ENCODE measurements at regions not wholly inside any gene's neighbourhood (a gene's known extent, or its start where the extent isn't known, plus 50 kb on each side); places are given as distances from the start of the nearest gene placed in this dataset.

- TF ChIP-seq RAD21 (IDR thresholded peaks at IDR 0.05; ENCODE audit: low read length) (no peak), POLR2A (IDR thresholded peaks at IDR 0.05; ENCODE audit: low read depth, low read length) (no peak), CTCF (conservative IDR thresholded peaks at IDR 0.05; ENCODE audit: low read depth, low read length) (no peak), RCOR1 (IDR thresholded peaks at IDR 0.05; ENCODE audit: insufficient replicate concordance, low read length) (no peak), RFX5 (IDR thresholded peaks at IDR 0.05; ENCODE audit: low read depth, low read length) (no peak), FOS (IDR thresholded peaks at IDR 0.05; ENCODE audit: low read depth, low read length) (no peak), USF2 (IDR thresholded peaks at IDR 0.05; ENCODE audit: low read depth, low read length) (no peak), SMC3 (IDR thresholded peaks at IDR 0.05; ENCODE audit: low read depth, low read length) (no peak), CHD1 (IDR thresholded peaks at IDR 0.05; ENCODE audit: low read depth, low read length) (no peak), CEBPB (IDR thresholded peaks at IDR 0.05; ENCODE audit: low read depth, low read length) (no peak), MAFK (IDR thresholded peaks at IDR 0.05; ENCODE audit: low read depth, low read length) (no peak)
Measured at GRCh38 chr10:108453166-108453565, 1288.7 kb upstream of the SORCS1 start.

Data from IMR-90 (cell line).